H1 (cell line): ENCODE measurements at regions not wholly inside any gene's neighbourhood (a gene's known extent, or its start where the extent isn't known, plus 50 kb on each side); places are given as distances from the start of the nearest gene placed in this dataset.

ENCODE experiments used
- CTCF ChIA-PET: fragments of 300-600 bp; sonication (Branson Sonifier 250); formaldehyde crosslinking; loops from one replicate; lab custom pipeline; 2021; ENCODE audit not compliant: partially characterized antibody; lab: Charles Lee
- POLR2A ChIA-PET: fragments of 300-600 bp; sonication (Branson Sonifier 250); formaldehyde crosslinking; loops from one replicate; lab custom pipeline; 2021; ENCODE audit warnings: inconsistent platforms; ENCODE audit not compliant: partially characterized antibody; lab: Charles Lee
- DNase-seq, 2 experiments: peaks; one replicate each; pipeline versions ENCODE4 v3.0.0 to v3.0.0-alpha.2; 2010 to 2022; ENCODE audit warnings: low spot score in 2 of 2, low read depth in 1 of 2, mixed read lengths in 1 of 2
- FAIRE-seq: peaks from 2 replicates; lab custom pipeline; 2011; peaks lifted over from hg19 to GRCh38; lab: Jason Lieb, UNC
- H2AFZ ChIP-seq: 2 replicates; pipeline ENCODE4 v1.8.1; 2012; ENCODE audit warnings: low read length, inconsistent platforms
- H2AK5ac ChIP-seq: 2 replicates; pipeline ENCODE4 v1.6.1; 2013; ENCODE audit warnings: low read depth, low read length
- H2BK120ac ChIP-seq: replicated peaks from 2 replicates; pipeline ENCODE3; 2013; ENCODE audit warnings: low read depth, low read length, inconsistent platforms
- H2BK12ac ChIP-seq: 2 replicates; pipeline ENCODE4 v1.6.1; 2013; ENCODE audit warnings: low read depth, low read length
- H2BK15ac ChIP-seq: 2 replicates; pipeline ENCODE4 v1.6.1; 2013; ENCODE audit warnings: low read length
- H2BK20ac ChIP-seq: 2 replicates; pipeline ENCODE4 v1.6.1; 2013; ENCODE audit warnings: low read length
- H2BK5ac ChIP-seq: 2 replicates; pipeline ENCODE4 v1.6.1; 2013; ENCODE audit warnings: low read depth, low read length
- H3K14ac ChIP-seq: 2 replicates; pipeline ENCODE4 v1.6.1; 2013; ENCODE audit warnings: inconsistent platforms; ENCODE audit not compliant: insufficient read length
- H3K18ac ChIP-seq: 2 replicates; pipeline ENCODE4 v1.6.1; 2013; ENCODE audit warnings: low read length; ENCODE audit errors: extremely low read depth
- H3K23ac ChIP-seq: 2 replicates; pipeline ENCODE4 v1.6.1; 2013; ENCODE audit warnings: inconsistent platforms; ENCODE audit not compliant: insufficient read length
- H3K23me2 ChIP-seq: 2 replicates; pipeline ENCODE4 v1.6.1; 2013; ENCODE audit warnings: low read depth, low read length
- H3K27ac ChIP-seq: 2 replicates; pipeline ENCODE4 v1.6.1; 2011; ENCODE audit warnings: low read depth, low read length, inconsistent platforms
- H3K27me3 ChIP-seq, 4 experiments: replicated peaks in 1 of 4; 1 replicate in 1 of 4; 2 replicates in 3 of 4; pipeline versions ENCODE4 v1.6.1 to v1.8.1; 2011 to 2013; ENCODE audit warnings: low read length in 3 of 4, mild to moderate bottlenecking in 3 of 4, inconsistent platforms in 2 of 4, mixed read lengths in 2 of 4, moderate library complexity in 1 of 4; ENCODE audit not compliant: control insufficient read depth in 3 of 4, insufficient read depth in 3 of 4; ENCODE audit errors: extremely low read depth in 1 of 4
- H3K36me3 ChIP-seq, 4 experiments: 2 replicates each; pipeline versions ENCODE4 v1.6.1 to v1.8.1; 2011 to 2013; ENCODE audit warnings: mild to moderate bottlenecking in 4 of 4, low read length in 3 of 4, moderate library complexity in 2 of 4, control low read depth in 1 of 4, inconsistent platforms in 1 of 4; ENCODE audit not compliant: insufficient read depth in 4 of 4, control insufficient read depth in 2 of 4
- H3K4ac ChIP-seq: replicated peaks from 2 replicates; pipeline ENCODE3; 2013; ENCODE audit warnings: low read length, low read depth, mixed read lengths, inconsistent platforms; ENCODE audit not compliant: insufficient read length
- H3K4me1 ChIP-seq, 4 experiments: replicated peaks in 1 of 4; 1 replicate in 1 of 4; 2 replicates in 3 of 4; pipeline versions ENCODE4 v1.6.1 to v1.8.1; 2011 to 2013; ENCODE audit warnings: low read length in 3 of 4, inconsistent platforms in 2 of 4, mixed read lengths in 1 of 4; ENCODE audit not compliant: insufficient read depth in 4 of 4, control insufficient read depth in 3 of 4
- H3K4me2 ChIP-seq, 2 experiments: 2 replicates each; pipeline versions ENCODE4 v1.6.1 to v1.8.1; 2011 to 2013; ENCODE audit warnings: low read depth in 2 of 2, low read length in 2 of 2, control low read depth in 1 of 2, inconsistent platforms in 1 of 2, mild to moderate bottlenecking in 1 of 2; ENCODE audit not compliant: insufficient read depth in 1 of 2
- H3K4me3 ChIP-seq, 4 experiments: fragments of 200-600, 300-600 bp in 1 of 4; sonication (generic), shearing (Covaris generic), sonication (Bioruptor Twin) in 1 of 4; 2 replicates each; pipeline versions ENCODE4 v1.5.1 to v1.8.1; 2011 to 2016; ENCODE audit warnings: low read length in 4 of 4, low read depth in 3 of 4, control low read depth in 2 of 4, inconsistent platforms in 2 of 4, mild to moderate bottlenecking in 2 of 4, mixed read lengths in 1 of 4, moderate library complexity in 1 of 4; ENCODE audit not compliant: insufficient read depth in 2 of 4; ENCODE audit errors: extremely low read depth in 1 of 4
- H3K56ac ChIP-seq: replicated peaks from 2 replicates; pipeline ENCODE3; 2013; ENCODE audit warnings: low read depth, mild to moderate bottlenecking, mixed read lengths, low read length, inconsistent platforms; ENCODE audit not compliant: insufficient read length
- H3K79me1 ChIP-seq: 2 replicates; pipeline ENCODE4 v1.6.1; 2013; ENCODE audit warnings: low read depth, low read length, control low read depth
- H3K79me2 ChIP-seq, 2 experiments: 2 replicates each; pipeline versions ENCODE4 v1.6.1 to v1.8.1; 2012 to 2013; ENCODE audit warnings: low read length in 2 of 2, mild to moderate bottlenecking in 2 of 2, inconsistent platforms in 1 of 2; ENCODE audit not compliant: insufficient read depth in 2 of 2, control insufficient read depth in 1 of 2
- H3K9ac ChIP-seq, 4 experiments: replicated peaks in 1 of 4; 1 replicate in 1 of 4; 2 replicates in 3 of 4; pipeline versions ENCODE4 v1.6.1 to v1.8.1; 2011 to 2013; ENCODE audit warnings: low read depth in 3 of 4, low read length in 3 of 4, control low read depth in 2 of 4, mild to moderate bottlenecking in 2 of 4, moderate library complexity in 2 of 4, inconsistent platforms in 1 of 4; ENCODE audit errors: extremely low read depth in 1 of 4
- H3K9me3 ChIP-seq, 2 experiments: 2 replicates each; pipeline versions ENCODE4 v1.6.1 to v1.8.1; 2012 to 2013; ENCODE audit warnings: mild to moderate bottlenecking in 2 of 2, moderate library complexity in 2 of 2, control low read depth in 1 of 2, inconsistent platforms in 1 of 2, low read depth in 1 of 2, low read length in 1 of 2, mixed read lengths in 1 of 2; ENCODE audit not compliant: insufficient read depth in 2 of 2
- H4K20me1 ChIP-seq, 2 experiments: replicated peaks in 1 of 2; 2 replicates each; pipeline versions ENCODE3 to v1.8.1; 2011 to 2013; ENCODE audit warnings: inconsistent platforms in 2 of 2, low read length in 2 of 2, mild to moderate bottlenecking in 1 of 2; ENCODE audit not compliant: insufficient read depth in 2 of 2, control insufficient read depth in 1 of 2
- H4K5ac ChIP-seq: 2 replicates; pipeline ENCODE4 v1.6.1; 2013; ENCODE audit warnings: low read length, low read depth, mixed read lengths, inconsistent platforms; ENCODE audit not compliant: insufficient read length
- H4K8ac ChIP-seq: 2 replicates; pipeline ENCODE4 v1.8.0; 2013; ENCODE audit warnings: mild to moderate bottlenecking, moderate library complexity, low read length, inconsistent platforms; ENCODE audit not compliant: insufficient read depth; ENCODE audit errors: extremely low read depth
- H4K91ac ChIP-seq: replicated peaks from 2 replicates; pipeline ENCODE3; 2013; ENCODE audit warnings: low read length, mixed read lengths, inconsistent platforms; ENCODE audit not compliant: insufficient read length
- EZH2 ChIP-seq: fragments of 200-600 bp; sonication (generic); IDR thresholded peaks from 2 replicates; pipeline ENCODE4 v1.7.1; 2012; ENCODE audit warnings: low read depth, mild to moderate bottlenecking, moderate library complexity, low read length, inconsistent platforms; ENCODE audit not compliant: severe bottlenecking
- PHF8 ChIP-seq: fragments of 200-600 bp; sonication (generic); conservative IDR thresholded peaks from 2 replicates; pipeline ENCODE4 v1.7.1; 2012; ENCODE audit warnings: low read depth, mild to moderate bottlenecking, inconsistent platforms, low read length, moderate library complexity
- WGBS, 2 experiments: shearing (Covaris generic) in 1 of 2; methylation state at CpG; one replicate each; pipeline versions ENCODE4 v1.1.6 to v1.1.7; 2013 to 2015; ENCODE audit warnings: low lambda C conversion rate in 2 of 2, mixed read lengths in 2 of 2, inconsistent platforms in 1 of 2, low coverage in 1 of 2, missing lambda C conversion rate in 1 of 2; ENCODE audit not compliant: insufficient replicate concordance in 2 of 2, insufficient coverage in 1 of 2, insufficient read length in 1 of 2; ENCODE audit errors: extremely low coverage in 1 of 2, missing lambda C conversion rate in 1 of 2; 5-methylcytosine and 5-hydroxymethylcytosine counted together

GRCh38 chr22:48588151-48588877, 1239.4 kb downstream of the BRD1 start:
- H3K9ac ChIP-seq: no peak overlapping the region
- peaks cover 9 to 19% of the 10 kb centered on the region in 2 experiments; a peak in 3 of 4 replicates for H3K79me2 ChIP-seq
- H3K4me1 ChIP-seq: peaks cover 0 to 7% (median 4%) of the 10 kb centered on the region in 4 experiments; a peak in 4 of 7 replicates
- H4K8ac ChIP-seq: peak overlapping the region; percentile 71
- H3K27ac ChIP-seq: no peak overlapping the region
- no peak overlapping the region for H4K91ac ChIP-seq
- no peak overlapping the region for H3K14ac ChIP-seq
- H3K23ac ChIP-seq: no peak overlapping the region
- peaks cover 21% of the 10 kb centered on the region for H3K79me1 ChIP-seq
- no peaks in the 10 kb centered on the region for H3K27me3 ChIP-seq
- H3K56ac ChIP-seq: no peak overlapping the region
- peaks cover 22% of the 10 kb centered on the region; the same call in 1 of the 2 replicates for H3K23me2 ChIP-seq
- no peak overlapping the region for H4K5ac ChIP-seq
- DNase-seq (no peak), FAIRE-seq (no peak)
- no peak overlapping the region for H3K4me3 ChIP-seq
- H3K18ac ChIP-seq: no peak overlapping the region
- no peak overlapping the region for H2BK5ac ChIP-seq
- H2AFZ ChIP-seq: no peak overlapping the region
- ChIA-PET POLR2A (no interaction called here), CTCF (interaction anchor here (0.6 kb wide), 1 partner anchor 100 kb away, joined by 3 read pairs; no protein-coding TSS in a partner anchor)
- no peak overlapping the region for H3K4ac ChIP-seq
- H2BK20ac ChIP-seq: no peak overlapping the region
- H2AK5ac ChIP-seq: no peak overlapping the region
- no peak overlapping the region for H2BK12ac ChIP-seq
- no peak overlapping the region for H2BK15ac ChIP-seq
- peaks cover 0 to 28% of the 10 kb centered on the region in 2 experiments for H4K20me1 ChIP-seq
- TF ChIP-seq PHF8 (no peak), EZH2 (no peak)
- H3K9me3 ChIP-seq: no peaks in the 10 kb centered on the region
- H3K36me3 ChIP-seq: no peaks in the 10 kb centered on the region; a peak in 2 of 8 replicates
- H3K4me2 ChIP-seq: no peak overlapping the region
- H2BK120ac ChIP-seq: no peak overlapping the region
- 94% methylated on average over 23 of the region's 23 CpGs; no CpG with 5 or more reads in 1 of the 2 experiments for WGBS, 2 experiments
